ENCODE measurements at regions not wholly inside any gene's neighbourhood (a gene's known extent, or its start where the extent isn't known, plus 50 kb on each side); places are given as distances from the start of the nearest gene placed in this dataset.
A peak's percentile ranks its signal among the peaks of the same experiment; 100 is the strongest.

DNA sequence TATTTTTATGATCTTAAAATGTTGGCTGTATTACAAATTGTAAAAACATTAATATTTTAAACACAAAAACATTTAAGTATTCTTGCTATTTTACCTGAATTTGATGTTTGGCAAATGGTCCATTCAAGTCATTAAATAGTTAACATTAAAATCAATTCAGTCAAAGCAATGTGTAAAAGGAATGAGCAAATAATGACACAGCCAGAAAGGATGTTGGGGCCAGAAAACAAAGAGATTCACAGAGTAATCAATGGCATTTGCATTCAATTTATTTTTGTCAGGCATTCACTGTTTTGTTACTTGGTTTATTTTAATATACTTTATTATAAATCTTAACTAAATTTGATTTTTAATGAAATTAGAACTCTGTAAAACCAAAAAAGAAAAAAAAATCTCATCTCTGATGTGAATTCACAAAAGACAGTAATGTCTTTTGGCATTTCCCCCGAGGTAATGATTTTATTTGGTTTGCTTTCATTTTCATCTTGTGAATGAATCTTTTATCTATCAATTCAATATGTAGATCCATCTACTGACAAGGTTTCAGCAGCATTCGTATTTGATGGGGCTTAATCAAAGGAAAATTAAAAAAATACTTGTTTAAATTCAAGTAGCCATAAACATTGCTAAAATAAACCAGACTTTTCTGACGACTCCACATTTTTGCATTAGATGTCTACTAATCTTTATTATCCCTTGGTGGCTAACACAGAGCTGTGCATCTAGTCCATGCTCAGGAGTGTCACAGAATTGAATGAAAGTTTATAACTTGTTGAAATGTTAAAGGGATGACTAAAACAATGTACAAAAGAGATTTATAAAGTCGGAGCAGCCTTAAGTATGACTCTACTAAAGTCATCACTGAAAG is 866.7 kb upstream of the GJE1 start:
- DNase-seq = no peak

DNA sequence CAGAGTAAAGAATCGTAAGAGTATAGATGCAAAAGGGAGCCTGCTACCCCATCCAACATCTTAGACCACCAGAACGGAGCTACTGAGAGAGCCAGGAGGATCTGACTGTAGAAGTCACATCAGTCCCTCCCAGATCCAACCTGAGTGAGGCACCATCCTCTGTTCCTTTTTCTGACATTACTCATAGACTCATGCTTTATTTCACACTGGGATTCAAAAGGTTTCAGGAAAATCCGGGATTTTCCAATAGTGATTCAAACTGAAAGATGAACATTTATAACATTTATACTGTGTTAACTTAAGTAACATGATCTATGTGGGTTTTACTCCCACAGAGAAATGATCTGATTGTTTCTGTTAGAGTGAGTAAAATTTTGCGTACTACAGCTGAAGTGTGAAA is 868.6 kb upstream of the GJE1 start:
- no peak for DNase-seq

DNA sequence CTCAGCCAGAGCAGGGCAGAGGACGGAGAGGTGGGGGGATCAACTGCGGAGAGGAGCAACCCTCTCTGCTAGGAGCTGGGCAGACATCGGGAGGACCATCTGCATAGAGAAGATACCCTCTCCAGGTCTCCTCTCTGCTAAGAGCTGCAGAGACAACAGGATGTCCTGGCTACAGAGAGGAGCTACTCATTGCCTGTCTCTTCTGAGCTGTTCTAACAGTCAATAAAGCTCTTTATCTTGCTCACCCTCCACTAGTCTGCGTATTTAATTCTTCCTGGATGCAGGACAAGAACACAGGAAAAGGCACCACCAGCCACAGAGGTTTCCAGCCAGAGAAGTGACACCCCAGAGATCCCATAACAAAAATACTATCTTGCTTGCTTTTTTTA is 871.1 kb upstream of the GJE1 start:
- DNase-seq = no peak

DNA sequence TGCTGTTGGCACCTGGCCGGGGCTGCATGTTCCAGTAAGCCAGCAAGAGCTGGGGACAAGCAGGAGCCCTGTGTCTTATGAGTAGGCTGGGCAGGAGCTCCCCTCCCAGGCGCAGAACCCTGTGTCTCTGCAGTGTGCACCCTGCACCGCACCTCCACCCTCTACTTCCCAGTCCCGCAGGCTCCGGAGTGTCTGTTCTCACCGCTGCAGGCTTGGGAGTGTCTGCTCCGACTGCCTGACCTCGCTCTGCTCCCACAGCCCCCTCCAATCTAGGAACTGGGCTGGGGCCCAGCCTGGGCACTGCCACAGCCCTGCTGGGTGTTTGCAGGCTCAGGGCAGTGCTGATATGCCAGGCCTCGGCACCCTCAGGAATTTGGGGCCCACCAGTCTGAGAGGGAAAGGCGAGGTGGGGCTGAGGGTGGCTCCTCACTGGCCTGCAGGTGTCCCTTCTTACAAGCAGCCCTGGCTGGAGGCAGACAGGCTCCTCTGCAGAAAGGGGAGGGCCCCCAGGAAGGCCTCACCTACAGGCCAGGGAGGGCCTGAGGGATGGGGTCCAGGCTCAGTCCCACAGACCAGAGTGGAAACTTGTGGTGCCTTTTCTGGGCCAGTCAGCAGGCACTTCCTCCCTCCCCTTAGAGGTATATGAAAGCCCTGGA is 871.6 kb upstream of the GJE1 start:
- DNase-seq = no peak

DNA sequence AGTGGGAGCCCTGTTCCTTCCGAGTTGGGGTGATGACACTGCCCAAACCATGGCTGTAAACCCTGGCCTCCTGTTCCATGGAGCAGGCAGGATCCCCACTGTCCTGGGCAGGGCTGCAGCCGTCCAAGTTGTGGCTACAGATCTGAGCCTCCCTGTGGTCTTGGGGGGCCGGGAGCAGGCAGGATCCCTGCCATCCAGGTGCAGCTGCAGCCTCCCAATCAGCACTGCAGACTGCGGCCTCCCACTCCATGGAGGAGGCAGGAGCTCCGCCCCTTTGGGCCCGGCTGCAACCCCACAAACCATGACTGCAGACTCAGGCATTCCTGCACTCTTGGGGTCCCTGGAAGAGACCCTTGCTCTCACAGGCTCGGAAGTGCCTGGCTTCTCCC is 872.1 kb upstream of the GJE1 start:
- DNase-seq = no peak

DNA sequence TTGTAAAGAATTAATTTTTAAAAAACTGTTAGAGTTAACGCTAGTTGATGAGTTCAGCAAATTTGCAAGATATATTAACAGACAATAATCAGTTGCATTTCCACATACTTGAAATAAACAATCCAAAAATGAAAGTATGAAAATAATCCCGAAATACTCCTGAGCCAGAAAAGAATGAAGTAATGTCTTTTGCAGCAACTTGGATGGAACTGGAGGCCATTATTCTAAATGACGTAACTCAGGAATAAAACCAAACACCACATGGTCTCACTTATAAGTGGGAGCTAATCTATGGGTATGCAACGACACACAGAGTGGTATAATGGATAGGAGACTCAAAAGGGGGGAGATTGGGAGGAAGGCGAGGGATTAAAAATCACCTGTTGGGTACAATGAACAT is 872.9 kb upstream of the GJE1 start:
- DNase-seq = no peak

DNA sequence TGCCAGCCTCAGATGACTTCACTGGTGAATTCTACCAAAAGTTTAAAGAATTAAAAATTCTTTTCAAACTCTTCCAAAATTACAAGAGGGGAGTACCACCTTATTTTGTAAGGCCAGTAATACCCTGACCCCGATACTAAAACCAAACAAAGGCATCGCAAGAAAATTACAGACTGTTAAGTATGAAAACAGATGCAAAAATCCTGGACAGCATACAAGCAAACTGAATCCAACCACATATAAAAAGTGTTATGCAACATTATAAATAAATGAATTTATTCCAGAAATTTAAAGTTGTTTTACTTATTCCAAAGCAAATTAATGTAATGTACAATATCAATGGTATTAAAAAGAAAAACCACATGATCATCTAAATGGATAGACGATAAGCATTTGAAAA is 873.6 kb upstream of the GJE1 start:
- no peak for DNase-seq

DNA sequence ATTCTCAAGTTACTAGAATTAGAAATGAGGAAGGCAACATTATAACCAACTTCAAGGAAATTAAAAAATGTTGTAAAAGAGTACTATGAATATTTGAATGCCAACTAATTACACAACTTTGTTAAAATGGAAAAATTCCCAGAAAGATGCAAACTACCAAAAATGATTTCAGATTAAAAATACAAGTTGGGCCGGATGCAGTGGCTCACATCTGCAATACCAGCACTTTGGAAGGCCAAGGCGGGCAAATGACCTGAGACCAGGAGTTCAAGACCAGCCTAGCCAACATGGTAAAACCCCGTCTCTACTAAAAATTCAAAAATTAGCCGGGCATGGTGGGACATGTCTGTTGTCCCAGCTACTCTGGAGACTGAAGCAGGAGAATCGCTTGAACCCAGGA is 874.2 kb upstream of the GJE1 start:
- no peak for DNase-seq

DNA sequence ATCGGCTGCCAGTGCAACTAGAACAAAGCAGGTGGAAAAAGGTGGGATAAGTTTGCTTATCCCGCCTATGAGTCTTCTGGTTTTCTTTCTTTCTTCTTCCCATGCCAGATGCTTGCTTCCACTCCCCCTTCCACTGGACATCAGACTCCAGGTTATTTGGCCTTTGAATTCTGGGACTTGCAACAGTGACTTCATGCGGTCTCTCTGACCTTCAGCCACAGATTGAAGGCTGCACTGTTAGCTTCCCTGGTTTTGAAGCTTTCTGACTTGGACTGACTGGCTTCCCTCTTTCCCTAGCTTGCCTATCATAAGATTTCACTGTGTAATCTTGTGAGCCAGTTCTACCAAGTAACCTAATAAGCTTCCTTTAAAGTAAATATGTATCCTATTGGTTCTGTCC is 878.4 kb upstream of the GJE1 start:
- DNase-seq = no peak

DNA sequence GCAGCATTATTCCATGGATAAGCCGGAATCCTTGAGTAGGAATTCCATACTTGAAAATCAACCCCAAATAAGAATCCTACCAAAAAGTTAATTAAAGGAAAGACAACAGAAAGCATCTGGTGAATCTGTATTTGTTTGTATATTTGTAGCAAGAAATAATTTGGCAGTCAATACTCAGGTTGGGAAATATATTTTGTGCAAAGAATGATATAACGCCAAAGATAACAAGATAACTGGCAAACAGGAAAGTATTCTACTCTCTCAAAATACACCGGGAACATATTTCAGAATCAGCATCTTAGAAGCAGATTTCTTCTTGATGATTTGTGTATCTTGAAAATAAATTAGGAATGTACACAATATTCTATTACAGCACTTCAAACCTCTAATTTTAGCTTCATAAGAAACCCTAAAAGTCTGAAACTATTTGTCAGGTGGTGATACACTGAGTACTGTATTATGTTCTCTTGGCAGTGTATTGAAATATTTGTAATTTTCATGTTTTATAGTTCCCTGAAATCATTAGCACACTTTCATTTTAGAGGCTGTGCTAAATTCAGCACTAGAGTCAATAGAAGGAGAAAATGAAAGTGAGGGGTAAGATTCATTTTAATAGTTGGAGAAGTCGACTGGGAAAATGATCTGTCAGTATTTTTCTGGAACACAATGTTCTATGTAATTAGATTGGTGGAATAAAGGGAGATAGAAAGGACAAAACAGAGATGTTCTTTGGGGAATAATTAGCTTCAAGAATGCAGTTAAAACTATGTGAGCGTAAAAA is 879.7 kb upstream of the GJE1 start:
- DNase-seq = no peak

DNA sequence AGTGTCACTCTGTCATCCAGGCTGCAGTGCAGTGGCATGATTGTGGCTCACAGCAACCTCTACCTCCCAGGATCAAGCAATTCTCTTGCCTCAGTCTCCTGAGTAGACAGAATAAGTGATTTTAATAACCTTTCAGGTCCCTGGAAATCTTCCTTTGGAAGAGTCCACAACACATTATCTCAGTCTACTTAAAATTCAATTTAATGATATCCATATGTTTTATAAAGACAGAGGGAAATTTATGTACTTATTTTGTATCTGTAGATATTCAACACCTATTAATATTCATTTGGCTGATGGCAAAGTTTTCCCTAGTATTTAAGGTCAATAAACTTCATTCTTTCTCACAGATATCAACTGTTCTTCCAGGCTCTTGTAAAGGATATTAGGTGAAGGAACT is 881.4 kb upstream of the GJE1 start:
- no peak for DNase-seq

DNA sequence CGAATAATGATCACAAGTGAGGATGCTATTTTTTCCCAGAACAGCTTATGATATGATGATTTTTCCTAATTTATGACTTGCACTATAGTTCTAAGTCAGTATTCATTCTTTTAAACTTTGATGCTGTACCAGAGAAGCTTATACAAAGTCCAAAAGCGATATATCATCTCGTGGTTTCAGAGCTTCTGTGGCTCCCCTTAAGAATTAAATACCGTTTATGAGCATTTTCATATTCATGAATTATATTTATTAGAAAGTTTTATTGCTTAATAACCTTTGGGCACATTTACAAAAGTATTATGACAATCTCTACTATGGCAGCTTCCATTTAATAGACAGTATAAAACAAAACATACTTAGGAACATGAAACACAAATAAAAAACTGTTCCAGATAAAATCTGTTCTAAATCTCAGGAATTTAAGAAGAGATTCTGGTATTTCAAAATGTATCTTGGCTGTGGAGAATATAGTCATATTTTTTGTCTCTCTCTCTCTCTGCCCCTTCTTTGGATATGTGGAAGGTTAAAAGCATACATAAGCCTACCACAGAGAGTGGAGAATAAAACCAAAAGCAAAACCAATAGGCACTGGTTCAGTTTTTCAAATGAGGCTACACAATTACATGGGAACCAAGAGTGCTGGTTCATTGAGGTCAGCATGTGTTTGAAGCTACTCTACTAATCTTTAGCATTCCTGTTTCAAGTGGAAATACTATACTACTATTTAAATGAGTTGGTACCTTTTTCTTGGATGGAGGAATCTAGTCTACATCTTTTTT is 884.5 kb upstream of the GJE1 start:
- DNase-seq = no peak

DNA sequence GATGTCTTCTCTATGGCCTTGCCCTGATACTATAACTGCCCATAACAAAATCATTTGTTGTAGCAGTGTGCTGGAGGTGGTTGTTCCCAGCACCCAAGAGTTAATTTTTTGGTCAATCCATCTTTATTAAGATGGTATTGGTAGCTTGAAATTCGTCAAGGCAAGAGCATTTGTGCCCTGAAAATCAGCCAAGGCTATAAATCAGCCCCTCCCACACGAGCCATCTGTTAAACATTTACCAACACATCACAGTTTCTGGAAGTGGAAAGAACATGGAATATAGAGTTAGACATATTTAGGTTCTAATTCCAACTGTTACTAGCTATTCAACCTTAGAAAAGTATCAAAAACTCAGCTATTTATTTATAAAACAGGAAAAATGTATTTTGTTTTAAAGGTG is 888.4 kb upstream of the GJE1 start:
- peak; percentile 24 for DNase-seq

DNA sequence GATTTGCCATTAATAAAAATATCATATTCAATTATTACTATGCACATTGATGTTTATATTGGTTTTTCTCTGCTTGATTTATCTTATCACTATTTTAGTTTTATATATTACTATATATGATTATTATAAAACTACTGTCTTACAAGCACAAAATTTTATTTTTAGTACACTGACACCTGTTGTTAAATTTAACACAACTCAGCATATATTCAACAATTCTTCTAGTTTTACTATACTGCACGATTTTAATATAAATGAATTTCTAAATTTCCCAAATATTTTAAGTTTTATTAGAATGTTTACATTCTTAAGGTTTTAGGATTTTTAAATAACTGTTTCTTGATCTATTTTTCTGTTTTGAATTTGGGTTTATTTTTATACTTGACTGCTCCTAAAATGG is 889.8 kb upstream of the GJE1 start:
- DNase-seq = no peak

DNA sequence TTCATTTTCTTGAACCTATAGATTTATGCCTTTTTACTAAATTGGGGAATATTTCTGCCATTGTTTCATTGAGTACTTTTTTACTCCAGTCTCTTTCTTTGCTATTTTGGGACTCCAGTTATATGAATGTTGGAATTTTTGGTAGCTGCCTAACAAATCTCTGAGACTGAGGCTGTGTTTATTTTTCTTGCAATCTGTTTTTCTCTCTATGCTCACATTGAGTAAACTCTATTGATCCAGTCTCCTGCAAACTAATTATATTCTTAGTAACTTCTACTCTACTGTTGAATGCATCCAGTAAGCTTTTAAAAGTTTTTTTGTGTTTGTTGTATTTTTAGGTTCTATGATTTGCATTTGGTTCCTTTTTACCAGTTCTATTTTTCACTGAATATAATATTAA is 903.4 kb upstream of the GJE1 start:
- no peak for DNase-seq

DNA sequence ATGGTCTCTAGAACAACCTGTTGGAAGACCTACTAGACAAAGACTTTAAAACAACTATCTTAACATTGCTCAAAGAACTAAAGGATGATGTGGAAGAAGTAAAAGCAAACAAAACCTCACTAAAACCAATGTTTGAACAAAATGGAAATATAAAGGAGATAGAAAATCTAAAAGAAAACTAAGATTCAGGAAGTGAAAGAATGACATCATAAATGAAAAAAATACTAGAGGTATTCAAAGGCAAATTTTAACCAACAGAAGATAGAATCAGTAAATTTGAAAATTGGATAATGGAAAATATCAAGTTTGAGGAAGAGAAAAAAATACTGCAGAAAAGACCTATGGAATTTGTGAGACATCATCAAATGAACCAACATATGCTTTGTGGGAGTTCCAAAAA is 914.1 kb upstream of the GJE1 start:
- DNase-seq = no peak

DNA sequence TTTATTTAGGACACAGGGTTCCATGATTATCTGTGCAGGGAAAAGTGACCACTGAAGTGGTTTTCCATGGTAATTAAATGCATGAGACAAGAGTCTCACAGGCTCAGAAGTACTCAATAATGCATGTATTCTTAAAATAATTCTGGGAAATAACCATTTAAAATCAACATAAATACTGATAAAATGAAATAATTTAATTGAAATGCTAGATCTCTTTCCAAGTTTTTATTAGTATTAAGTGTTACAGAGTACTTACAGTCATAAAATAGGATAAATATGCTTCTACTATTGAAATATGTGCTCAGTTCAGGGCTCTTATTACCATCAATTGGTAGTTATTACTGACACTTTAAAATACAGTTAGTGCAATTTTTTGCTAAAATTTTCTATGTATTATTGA is 916.0 kb upstream of the GJE1 start:
- DNase-seq = no peak

DNA sequence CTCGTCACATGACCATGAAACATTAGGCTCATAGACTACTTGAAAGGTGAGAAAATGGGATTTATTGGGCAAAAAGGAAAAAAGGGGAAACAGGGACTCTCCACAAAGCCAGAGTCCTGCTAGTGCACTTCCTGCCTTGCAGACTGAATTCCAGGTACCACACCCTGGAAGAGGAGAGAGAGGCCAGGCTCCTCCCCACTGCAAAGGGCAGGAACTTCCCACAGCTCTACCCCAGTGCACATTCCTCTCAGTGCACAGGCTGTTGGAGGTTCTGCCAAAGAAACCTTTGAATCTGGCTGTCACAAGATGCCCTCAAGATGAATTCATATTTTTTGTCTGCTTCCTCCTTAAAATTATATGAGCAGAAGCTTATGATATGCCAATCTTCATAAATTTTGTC is 920.4 kb upstream of the GJE1 start:
- no peak for DNase-seq

DNA sequence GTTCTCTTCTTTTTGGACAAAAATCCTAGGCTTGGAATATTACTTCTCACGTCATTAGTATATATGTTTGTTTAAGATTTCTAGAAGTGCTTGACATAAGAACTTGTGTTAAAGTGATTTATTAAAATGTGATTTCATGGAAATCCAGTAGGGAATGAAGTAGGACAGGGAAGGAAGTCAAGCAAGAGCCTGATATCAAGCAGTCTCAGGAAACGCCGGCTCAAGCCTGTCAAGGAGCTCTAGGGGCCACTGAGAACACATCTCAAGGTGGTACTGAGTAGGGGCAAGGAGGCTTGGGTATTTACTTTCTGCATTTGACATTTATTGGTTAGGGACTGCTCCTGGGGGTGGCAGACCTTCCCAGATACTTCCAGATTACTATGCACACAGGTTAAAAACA is 920.9 kb upstream of the GJE1 start:
- DNase-seq = no peak

DNA sequence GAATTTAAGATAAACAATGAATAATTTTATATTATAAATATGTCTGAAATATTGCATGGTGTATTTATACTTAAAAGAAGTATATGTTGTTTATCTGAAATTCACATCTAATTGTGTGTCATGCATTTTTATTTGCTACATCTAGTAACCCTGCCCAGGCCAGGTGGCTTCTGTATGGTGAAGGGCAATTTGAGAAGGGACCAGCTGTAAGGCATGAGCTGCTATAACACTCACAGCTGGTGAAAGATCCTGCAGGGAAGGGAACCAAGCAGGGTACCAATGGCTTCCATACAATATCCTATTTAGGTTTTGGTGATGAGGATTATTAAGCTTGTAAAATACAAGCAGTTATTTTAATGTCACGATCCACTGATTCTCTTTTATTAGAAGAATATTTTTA is 921.8 kb upstream of the GJE1 start:
- no peak for DNase-seq

DNA sequence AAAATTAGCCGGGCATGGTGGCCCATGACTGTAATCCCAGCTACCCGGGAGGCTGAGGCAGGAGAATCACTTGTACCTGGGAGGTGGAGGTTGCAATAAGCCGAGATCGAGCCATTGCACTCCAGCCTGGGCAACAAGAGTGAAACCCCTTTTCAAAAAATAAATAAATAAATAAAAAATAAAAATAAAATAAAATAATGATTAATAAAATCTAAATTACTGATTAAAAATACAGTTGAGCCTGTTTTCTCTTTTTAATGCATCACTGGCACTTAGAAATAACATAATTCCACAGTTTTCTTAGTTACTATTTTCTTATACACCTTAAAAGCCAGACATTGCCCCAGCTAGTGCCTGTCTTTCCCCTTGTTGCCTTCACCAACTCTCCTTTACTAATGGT is 922.8 kb upstream of the GJE1 start:
- DNase-seq = no peak

DNA sequence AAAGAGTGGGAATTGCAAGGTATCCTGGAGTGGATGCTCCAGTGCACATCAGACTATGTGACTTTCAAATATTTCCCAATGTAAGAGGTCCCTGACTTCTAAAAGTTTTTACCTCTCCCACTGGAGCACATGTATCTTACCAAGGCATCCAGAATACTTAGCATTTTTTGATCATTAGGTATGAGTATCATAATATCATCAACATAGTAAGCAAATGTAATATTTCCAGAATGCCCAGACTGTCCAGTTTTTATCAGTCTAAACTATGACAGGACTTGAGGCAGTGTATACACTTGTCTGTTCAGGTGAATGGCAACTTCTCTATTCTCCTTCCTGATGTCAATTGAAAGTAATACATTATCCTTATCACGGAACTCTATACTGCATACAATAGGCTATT is 924.6 kb upstream of the GJE1 start:
- DNase-seq = no peak

DNA sequence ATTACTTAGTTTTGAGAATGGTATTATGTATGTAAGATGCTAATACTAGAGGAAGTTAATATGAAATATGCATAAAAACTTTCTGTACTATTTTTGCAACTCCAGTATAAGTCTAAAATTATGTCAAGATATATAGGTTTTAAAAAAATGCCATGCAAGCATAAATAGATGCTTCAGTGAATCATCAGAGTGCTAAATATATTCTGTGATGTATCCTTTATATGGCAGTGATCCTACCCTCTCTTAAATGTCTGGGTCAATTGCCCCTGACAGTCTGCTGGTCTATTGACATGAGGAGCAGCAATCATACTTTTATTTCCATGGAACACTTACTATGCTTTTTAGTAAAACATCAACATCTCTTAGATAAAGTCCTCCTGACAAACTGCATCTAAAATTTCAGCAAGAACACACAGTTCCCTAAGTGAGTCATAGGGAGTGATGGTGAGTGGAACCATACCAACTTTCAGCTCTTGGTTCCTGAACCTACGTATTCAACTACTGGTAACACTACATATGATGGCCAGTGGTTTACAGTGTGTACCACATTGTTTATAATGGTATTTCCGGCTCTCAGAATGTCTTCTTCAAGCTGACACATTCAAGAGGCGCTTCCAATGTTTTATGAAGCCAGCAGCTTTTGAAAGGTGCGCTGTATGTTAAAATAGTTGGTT is 928.7 kb upstream of the GJE1 start:
- DNase-seq = no peak
